Hepatocyte (in vitro differentiated cells): ENCODE measurements at regions not wholly inside any gene's neighbourhood (a gene's known extent, or its start where the extent isn't known, plus 50 kb on each side); places are given as distances from the start of the nearest gene placed in this dataset.

Source experiments
- CTCF ChIP-seq: fragments of 200-600 bp; sonication (generic); IDR thresholded peaks from 2 replicates; pipeline ENCODE4 v1.5.1; 2016; ENCODE audit warnings: antibody characterized with exemption, mild to moderate bottlenecking; ENCODE audit not compliant: poor library complexity
- EZH2 ChIP-seq: fragments of 200-600 bp; sonication (generic); IDR thresholded peaks from 2 replicates; pipeline ENCODE4 v1.6.1; 2016; ENCODE audit warnings: antibody characterized with exemption, mild to moderate bottlenecking, borderline replicate concordance
- EZH2phosphoT487 ChIP-seq: fragments of 200-600 bp; sonication (generic); IDR thresholded peaks from one replicate; pipeline ENCODE4 v1.6.1; 2018; ENCODE audit warnings: antibody characterized with exemption, mild to moderate bottlenecking, low read depth, moderate library complexity; ENCODE audit not compliant: unreplicated experiment, severe bottlenecking

- TF ChIP-seq CTCF, result no peak
- TF ChIP-seq EZH2, result no peak
- TF ChIP-seq EZH2phosphoT487, result no peak
These were observed 250.7 kb downstream of the RBFOX3 start for GRCh38 chr17:79360196-79360595.
